ENCODE measurements at regions not wholly inside any gene's neighbourhood (a gene's known extent, or its start where the extent isn't known, plus 50 kb on each side); places are given as distances from the start of the nearest gene placed in this dataset.

- H3K27ac ChIP-seq (ENCODE audit: low read depth, low read length): no peak overlapping the region
- TF ChIP-seq, protein P1, sequence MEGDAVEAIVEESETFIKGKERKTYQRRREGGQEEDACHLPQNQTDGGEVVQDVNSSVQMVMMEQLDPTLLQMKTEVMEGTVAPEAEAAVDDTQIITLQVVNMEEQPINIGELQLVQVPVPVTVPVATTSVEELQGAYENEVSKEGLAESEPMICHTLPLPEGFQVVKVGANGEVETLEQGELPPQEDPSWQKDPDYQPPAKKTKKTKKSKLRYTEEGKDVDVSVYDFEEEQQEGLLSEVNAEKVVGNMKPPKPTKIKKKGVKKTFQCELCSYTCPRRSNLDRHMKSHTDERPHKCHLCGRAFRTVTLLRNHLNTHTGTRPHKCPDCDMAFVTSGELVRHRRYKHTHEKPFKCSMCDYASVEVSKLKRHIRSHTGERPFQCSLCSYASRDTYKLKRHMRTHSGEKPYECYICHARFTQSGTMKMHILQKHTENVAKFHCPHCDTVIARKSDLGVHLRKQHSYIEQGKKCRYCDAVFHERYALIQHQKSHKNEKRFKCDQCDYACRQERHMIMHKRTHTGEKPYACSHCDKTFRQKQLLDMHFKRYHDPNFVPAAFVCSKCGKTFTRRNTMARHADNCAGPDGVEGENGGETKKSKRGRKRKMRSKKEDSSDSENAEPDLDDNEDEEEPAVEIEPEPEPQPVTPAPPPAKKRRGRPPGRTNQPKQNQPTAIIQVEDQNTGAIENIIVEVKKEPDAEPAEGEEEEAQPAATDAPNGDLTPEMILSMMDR (IDR thresholded peaks at IDR 0.05; ENCODE audit: low read depth, low read length): no peak
- H3K9me3 ChIP-seq (ENCODE audit: control insufficient read depth, insufficient read depth, low read length): no peaks in the 10 kb centered on the region; the same call in 1 of the 2 replicates
- DNase-seq (ENCODE audit: low read depth, low spot score): no peak
- ChIA-PET CTCF (no interaction called here), POLR2A (no interaction called here)
- H3K27me3 ChIP-seq (ENCODE audit: control insufficient read depth, insufficient read depth, low read length): peaks cover 4% of the 10 kb centered on the region
- H3K4me3 ChIP-seq (ENCODE audit: low read depth, low read length): no peak overlapping the region
Measured at GRCh38 chr4:184949020-184949419, 69.3 kb upstream of the HELT start.

DNA sequence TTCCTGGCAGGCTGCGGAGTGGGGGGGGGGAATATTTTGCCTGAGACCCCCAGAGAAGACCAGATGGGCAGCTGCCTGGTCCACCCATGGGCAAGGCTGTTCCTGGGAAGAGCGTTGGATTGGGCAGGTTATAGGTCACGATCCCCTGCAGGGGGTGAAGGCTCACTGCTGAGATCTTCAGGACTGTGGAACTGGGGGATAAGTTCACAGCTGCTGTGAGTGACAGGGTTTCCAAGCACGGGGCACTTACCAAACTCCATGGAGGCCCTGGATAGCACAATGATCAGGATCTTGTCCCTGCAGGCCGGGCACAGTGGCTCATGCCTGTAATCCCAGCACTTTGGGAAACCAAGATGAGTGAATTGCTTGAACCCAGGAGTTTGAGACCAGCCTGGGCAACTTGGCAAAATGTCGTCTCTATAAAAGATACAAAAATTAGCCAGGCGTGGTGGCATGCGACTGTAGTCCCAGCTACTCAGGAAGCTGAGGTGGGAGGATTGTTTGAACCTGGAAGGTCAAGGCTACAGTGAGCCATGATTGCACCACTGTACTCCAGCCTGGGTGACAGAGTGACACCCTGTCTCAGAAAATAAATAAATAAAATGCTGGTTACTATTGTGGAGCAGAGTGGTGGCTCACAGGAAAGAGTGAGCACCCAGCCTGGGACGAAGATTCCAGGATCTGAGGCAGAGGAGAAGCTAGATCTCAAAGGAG, 68.0 kb upstream of the HELT start:
- no peak overlapping the region for H3K27ac ChIP-seq (ENCODE audit: low read depth, low read length)
- POLR2A ChIA-PET: no interaction called here
- peaks cover 4% of the 10 kb centered on the region for H3K27me3 ChIP-seq (ENCODE audit: control insufficient read depth, insufficient read depth, low read length)
- DNase-seq (ENCODE audit: low read depth, low spot score): no peak
- CTCF ChIA-PET: no interaction called here
- TF ChIP-seq, protein P1 (IDR thresholded peaks at IDR 0.05; ENCODE audit: low read depth, low read length): no peak
- H3K4me3 ChIP-seq (ENCODE audit: low read depth, low read length): no peak overlapping the region
- H3K9me3 ChIP-seq (ENCODE audit: control insufficient read depth, insufficient read depth, low read length): no peaks in the 10 kb centered on the region; the same call in 1 of the 2 replicates

GRCh38 chr4:184950926-184951325, 67.4 kb upstream of the HELT start:
- CTCF ChIA-PET: no interaction called here

DNA sequence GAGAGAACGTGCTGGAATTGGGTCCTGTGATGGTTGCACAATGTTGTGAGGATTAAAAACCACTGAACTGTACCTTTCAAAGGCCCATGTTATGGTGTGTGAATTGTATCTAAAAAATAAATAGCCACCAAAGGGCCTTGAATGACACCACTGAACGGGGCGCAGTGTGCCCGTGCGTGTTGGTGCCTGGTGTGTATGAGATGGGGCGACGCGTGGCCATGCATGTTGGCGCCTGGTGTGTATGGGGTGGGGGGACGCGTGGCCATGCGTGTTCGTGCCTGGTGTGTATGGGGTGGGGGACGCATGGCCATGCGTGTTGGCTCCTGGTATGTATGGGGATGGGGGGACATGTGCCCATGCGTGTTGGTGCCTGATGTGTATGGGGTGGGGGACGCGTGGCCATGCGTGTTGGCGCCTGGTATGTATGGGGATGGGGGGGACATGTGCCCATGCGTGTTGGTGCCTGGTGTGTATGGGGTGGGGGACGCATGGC, 66.6 kb upstream of the HELT start:
- no peak overlapping the region for H3K27ac ChIP-seq (ENCODE audit: low read depth, low read length)
- H3K27me3 ChIP-seq (ENCODE audit: control insufficient read depth, insufficient read depth, low read length): peaks cover 4% of the 10 kb centered on the region
- no peak overlapping the region for H3K4me3 ChIP-seq (ENCODE audit: low read depth, low read length)
- POLR2A ChIA-PET: no interaction called here
- no peak for DNase-seq (ENCODE audit: low read depth, low spot score)
- TF ChIP-seq, protein P1 (IDR thresholded peaks at IDR 0.05; ENCODE audit: low read depth, low read length): no peak
- no peaks in the 10 kb centered on the region; the same call in 1 of the 2 replicates for H3K9me3 ChIP-seq (ENCODE audit: control insufficient read depth, insufficient read depth, low read length)
- CTCF ChIA-PET: no interaction called here

More at GRCh38 chr4:184950926-184951325, 67.4 kb upstream of the HELT start:
- Histone ChIP-seq H3K9me3 (ENCODE audit: control insufficient read depth, insufficient read depth, low read length) (no peaks in the 10 kb centered on the region; the same call in 1 of the 2 replicates), H3K27ac (ENCODE audit: low read depth, low read length) (no peak overlapping the region), H3K4me3 (ENCODE audit: low read depth, low read length) (no peak overlapping the region), H3K27me3 (ENCODE audit: control insufficient read depth, insufficient read depth, low read length) (peaks cover 4% of the 10 kb centered on the region)
- POLR2A ChIA-PET: no interaction called here
- TF ChIP-seq, protein P1 (IDR thresholded peaks at IDR 0.05; ENCODE audit: low read depth, low read length): no peak
- DNase-seq (ENCODE audit: low read depth, low spot score): no peak

GRCh38 chr4:184952522-184952921, 65.8 kb upstream of the HELT start:
- no peak for DNase-seq (ENCODE audit: low read depth, low spot score)
- H3K27me3 ChIP-seq (ENCODE audit: control insufficient read depth, insufficient read depth, low read length): peaks cover 4% of the 10 kb centered on the region
- H3K9me3 ChIP-seq (ENCODE audit: control insufficient read depth, insufficient read depth, low read length): no peaks in the 10 kb centered on the region; the same call in 1 of the 2 replicates
- TF ChIP-seq, protein P1 (IDR thresholded peaks at IDR 0.05; ENCODE audit: low read depth, low read length): no peak
- no peak overlapping the region for H3K4me3 ChIP-seq (ENCODE audit: low read depth, low read length)
- H3K27ac ChIP-seq (ENCODE audit: low read depth, low read length): no peak overlapping the region
- POLR2A ChIA-PET: no interaction called here
- CTCF ChIA-PET: no interaction called here
